ENCODE measurements at regions not wholly inside any gene's neighbourhood (a gene's known extent, or its start where the extent isn't known, plus 50 kb on each side); places are given as distances from the start of the nearest gene placed in this dataset.
A peak's percentile ranks its signal among the peaks of the same experiment; 100 is the strongest.

- H3K27ac ChIP-seq: no peak overlapping the region
- intact Hi-C loops (cut with DNase I): no loop called here
- H3K9me3 ChIP-seq: no peaks in the 10 kb centered on the region
- 65 to 75% (median 69%) methylated on average over 8 of the region's 8 CpGs for WGBS, 3 donors
- H3K4me3 ChIP-seq: no peak overlapping the region
- no peaks in the 10 kb centered on the region for H3K27me3 ChIP-seq
- TF ChIP-seq CTCF (IDR thresholded peaks at IDR 0.05): no peak
- TF ChIP-seq POLR2A (IDR thresholded peaks at IDR 0.05): no peak
- TF ChIP-seq EP300 (IDR thresholded peaks at IDR 0.05): no peak
- H3K36me3 ChIP-seq: no peaks in the 10 kb centered on the region
- H3K4me1 ChIP-seq (ENCODE audit: insufficient read depth): no peaks in the 10 kb centered on the region
- no peak for DNase-seq
Observed at GRCh38 chr1:30473922-30474817, 249.2 kb downstream of the MATN1 start.

- Histone ChIP-seq H3K27ac (no peak overlapping the region), H3K9me3 (no peaks in the 10 kb centered on the region), H3K36me3 (no peaks in the 10 kb centered on the region), H3K27me3 (no peaks in the 10 kb centered on the region), H3K4me1 (ENCODE audit: insufficient read depth) (no peaks in the 10 kb centered on the region), H3K4me3 (no peak overlapping the region)
- intact Hi-C loops (cut with DNase I): no loop called here
- TF ChIP-seq EP300 (IDR thresholded peaks at IDR 0.05) (no peak), CTCF (IDR thresholded peaks at IDR 0.05) (no peak), POLR2A (IDR thresholded peaks at IDR 0.05) (no peak)
- peak in 1 of 5 donors; percentile 8 for DNase-seq
- 57 to 62% (median 58%) methylated on average over 7 of the region's 7 CpGs for WGBS, 3 donors
Observed at GRCh38 chr1:30472526-30472925, 250.9 kb downstream of the MATN1 start.

- H3K9me3 ChIP-seq: no peaks in the 10 kb centered on the region
- intact Hi-C loops (cut with DNase I): no loop called here
- 53 to 64% (median 62%) methylated on average over 4 of the region's 4 CpGs for WGBS, 3 donors
Observed at GRCh38 chr1:30472009-30472408, 251.4 kb downstream of the MATN1 start.

GRCh38 chr1:30471307-30471706, 252.1 kb downstream of the MATN1 start:
- H3K9me3 ChIP-seq: no peaks in the 10 kb centered on the region
- no peak for DNase-seq
- no peak overlapping the region for H3K27ac ChIP-seq
- no peak overlapping the region for H3K4me3 ChIP-seq
- intact Hi-C loops (cut with DNase I): no loop called here
- 84 to 95% (median 90%) methylated on average over 2 of the region's 2 CpGs for WGBS, 3 donors
- no peaks in the 10 kb centered on the region for H3K4me1 ChIP-seq (ENCODE audit: insufficient read depth)
- TF ChIP-seq POLR2A (IDR thresholded peaks at IDR 0.05) (no peak), CTCF (IDR thresholded peaks at IDR 0.05) (no peak), EP300 (IDR thresholded peaks at IDR 0.05) (no peak)
- H3K36me3 ChIP-seq: no peaks in the 10 kb centered on the region
- no peaks in the 10 kb centered on the region for H3K27me3 ChIP-seq

More at GRCh38 chr1:30472009-30472408, 251.4 kb downstream of the MATN1 start:
- DNase-seq: peak in 1 of 5 donors; percentile 9
- TF ChIP-seq POLR2A (IDR thresholded peaks at IDR 0.05) (no peak), CTCF (IDR thresholded peaks at IDR 0.05) (no peak), EP300 (IDR thresholded peaks at IDR 0.05) (no peak)
- Histone ChIP-seq H3K36me3 (no peaks in the 10 kb centered on the region), H3K27ac (no peak overlapping the region), H3K4me1 (ENCODE audit: insufficient read depth) (no peaks in the 10 kb centered on the region), H3K4me3 (no peak overlapping the region), H3K27me3 (no peaks in the 10 kb centered on the region)

Measured in ovary (tissue), 7 donors.